IMR-90 (cell line): ENCODE measurements at regions not wholly inside any gene's neighbourhood (a gene's known extent, or its start where the extent isn't known, plus 50 kb on each side); places are given as distances from the start of the nearest gene placed in this dataset.

ENCODE experiments used
- ATAC-seq: fragments of 200-7000 bp; cut with Tn5 transposase; 2 replicates; pipeline ENCODE4 v1.9.1; 2020; ENCODE audit warnings: low read depth, mild to moderate bottlenecking, moderate library complexity
- BruUV-seq: library from RNA; stranded (reverse); fragments of 400-500 nt; replicated peaks from 2 replicates; lab custom pipeline; 2021; lab: Mats Ljungman, UMichigan
- CTCF ChIA-PET: fragments of 300-600 bp; formaldehyde crosslinking; extraction: SDS; loops from one replicate; lab custom pipeline; 2021; ENCODE audit warnings: antibody characterized with exemption; lab: Yijun Ruan, JAX
- POLR2A ChIA-PET: fragments of 300-600 bp; sonication (Branson Sonifier 250); formaldehyde crosslinking; loops from one replicate; lab custom pipeline; 2022; ENCODE audit warnings: antibody characterized with exemption; ENCODE audit not compliant: unreplicated experiment; lab: Charles Lee
- DNase-seq: peaks from one replicate; pipeline ENCODE4 v3.0.0; 2013
- H2AFZ ChIP-seq: replicated peaks from 2 replicates; pipeline ENCODE3; 2013; ENCODE audit warnings: low read length, mild to moderate bottlenecking; ENCODE audit not compliant: poor library complexity
- H2AK5ac ChIP-seq: 2 replicates; pipeline ENCODE4 v1.6.1; 2013; ENCODE audit warnings: low read depth, low read length, inconsistent platforms
- H2AK9ac ChIP-seq: replicated peaks from 2 replicates; pipeline ENCODE3; 2013; ENCODE audit warnings: mild to moderate bottlenecking, low read depth, low read length, moderate library complexity; ENCODE audit not compliant: poor library complexity
- H2BK120ac ChIP-seq: 2 replicates; pipeline ENCODE4 v1.6.1; 2013; ENCODE audit warnings: low read depth, low read length, inconsistent platforms
- H2BK15ac ChIP-seq: 3 replicates; pipeline ENCODE4 v1.6.1; 2013; ENCODE audit warnings: low read depth, low read length, inconsistent platforms
- H2BK20ac ChIP-seq: 2 replicates; pipeline ENCODE4 v1.6.1; 2013; ENCODE audit warnings: low read depth, mild to moderate bottlenecking, inconsistent platforms, low read length, moderate library complexity
- H2BK5ac ChIP-seq: 2 replicates; pipeline ENCODE4 v1.6.1; 2013; ENCODE audit warnings: mild to moderate bottlenecking, low read depth, low read length, inconsistent platforms; ENCODE audit not compliant: poor library complexity, severe bottlenecking
- H3K14ac ChIP-seq: replicated peaks from 2 replicates; pipeline ENCODE4 v1.6.1; 2013; ENCODE audit warnings: low read depth, low read length, inconsistent platforms
- H3K18ac ChIP-seq: 2 replicates; pipeline ENCODE4 v1.6.1; 2013; ENCODE audit warnings: low read depth, low read length, control low read depth
- H3K23ac ChIP-seq: 2 replicates; pipeline ENCODE4 v1.6.1; 2013; ENCODE audit warnings: low read depth, low read length, inconsistent platforms
- H3K27ac ChIP-seq: 2 replicates; pipeline ENCODE4 v1.5.1; 2013; ENCODE audit warnings: mild to moderate bottlenecking, control low read depth, low read length; ENCODE audit not compliant: insufficient read depth
- H3K27me3 ChIP-seq: 2 replicates; pipeline ENCODE4 v1.6.1; 2013; ENCODE audit warnings: low read length; ENCODE audit not compliant: control insufficient read depth, insufficient read depth
- H3K36me3 ChIP-seq: 2 replicates; pipeline ENCODE4 v1.6.1; 2013; ENCODE audit warnings: low read length, mixed read lengths; ENCODE audit not compliant: control insufficient read depth, insufficient read depth
- H3K4ac ChIP-seq: 2 replicates; pipeline ENCODE4 v1.6.1; 2013; ENCODE audit warnings: low read depth, low read length, inconsistent platforms
- H3K4me1 ChIP-seq: 2 replicates; pipeline ENCODE4 v1.6.1; 2013; ENCODE audit warnings: low read length, mixed read lengths; ENCODE audit not compliant: control insufficient read depth, insufficient read depth
- H3K4me2 ChIP-seq: 2 replicates; pipeline ENCODE4 v1.6.1; 2013; ENCODE audit warnings: low read depth, mild to moderate bottlenecking, control low read depth, low read length, moderate library complexity
- H3K4me3 ChIP-seq: 2 replicates; pipeline ENCODE4 v1.5.1; 2013; ENCODE audit warnings: low read depth, mild to moderate bottlenecking, control low read depth, low read length, moderate library complexity; ENCODE audit not compliant: insufficient read depth
- H3K56ac ChIP-seq: 2 replicates; pipeline ENCODE4 v1.6.1; 2013; ENCODE audit warnings: low read length, inconsistent platforms; ENCODE audit not compliant: insufficient read depth; ENCODE audit errors: extremely low read depth
- H3K79me1 ChIP-seq, 2 experiments: 2 replicates each; pipeline ENCODE4 v1.6.1; 2013; ENCODE audit warnings: low read length in 2 of 2, inconsistent platforms in 1 of 2, low read depth in 1 of 2
- H3K9ac ChIP-seq: 2 replicates; pipeline ENCODE4 v1.6.1; 2013; ENCODE audit warnings: low read depth, low read length, control low read depth
- H3K9me1 ChIP-seq: 2 replicates; pipeline ENCODE4 v1.6.1; 2013; ENCODE audit warnings: low read length, inconsistent platforms; ENCODE audit not compliant: insufficient read depth
- H3K9me3 ChIP-seq: 2 replicates; pipeline ENCODE4 v1.6.1; 2013; ENCODE audit warnings: low read length; ENCODE audit not compliant: control insufficient read depth, insufficient read depth
- H4K20me1 ChIP-seq: 2 replicates; pipeline ENCODE4 v1.6.1; 2013; ENCODE audit warnings: low read length, inconsistent platforms; ENCODE audit not compliant: insufficient read depth
- H4K5ac ChIP-seq: 2 replicates; pipeline ENCODE4 v1.6.1; 2013; ENCODE audit warnings: mild to moderate bottlenecking, low read depth, low read length, control low read depth
- H4K8ac ChIP-seq, 2 experiments: 2 replicates each; pipeline ENCODE4 v1.6.1; 2013; ENCODE audit warnings: low read depth in 2 of 2, low read length in 2 of 2, control low read depth in 1 of 2, inconsistent platforms in 1 of 2
- H4K91ac ChIP-seq: 2 replicates; pipeline ENCODE4 v1.6.1; 2013; ENCODE audit warnings: low read depth, low read length, inconsistent platforms; ENCODE audit not compliant: insufficient read depth
- CHD1 ChIP-seq: IDR thresholded peaks from 2 replicates; pipeline ENCODE4 v1.6.1; 2012; ENCODE audit warnings: low read depth, low read length, improper control_type of control experiment
- MAZ ChIP-seq: IDR thresholded peaks from 2 replicates; pipeline ENCODE4 v1.6.1; 2012; ENCODE audit warnings: low read depth, mild to moderate bottlenecking, low read length, improper control_type of control experiment, moderate library complexity, borderline replicate concordance
- WGBS, 2 experiments: methylation state at CpG; one replicate each; pipeline versions ENCODE4 v1.1.5 to v1.1.7; 2013; ENCODE audit warnings: missing lambda C conversion rate in 2 of 2; ENCODE audit not compliant: insufficient read length in 1 of 2; ENCODE audit errors: extremely low coverage in 2 of 2; 5-methylcytosine and 5-hydroxymethylcytosine counted together
- dilution Hi-C: fragments of 300-500 bp; cut with HindIII; formaldehyde crosslinking; loops from one replicate; pipeline ENCODE4 v1.14.3; 2018; ENCODE audit warnings: low sequenced_read_pairs; ENCODE audit not compliant: unreplicated experiment
- in situ Hi-C: fragments of 300-500 bp; cut with MboI; formaldehyde crosslinking; loops from 3 replicates; pipeline ENCODE4 v1.14.3; 2019; ENCODE audit warnings: low sequenced_read_pairs, inconsistent platforms, mixed read lengths
- intact Hi-C: fragments of 100-400 bp; cut with micrococcal nuclease; formaldehyde crosslinking; loops from 2 replicates; pipeline ENCODE4 v1.10.0; 2022
- TF ChIP-seq, protein P1 (sequence below): fragments of 150-350 bp; IDR thresholded peaks from 2 replicates; pipeline ENCODE4 v1.6.1; 2017; ENCODE audit warnings: mild to moderate bottlenecking, antibody characterized with exemption, low read length, low read depth

DNA sequence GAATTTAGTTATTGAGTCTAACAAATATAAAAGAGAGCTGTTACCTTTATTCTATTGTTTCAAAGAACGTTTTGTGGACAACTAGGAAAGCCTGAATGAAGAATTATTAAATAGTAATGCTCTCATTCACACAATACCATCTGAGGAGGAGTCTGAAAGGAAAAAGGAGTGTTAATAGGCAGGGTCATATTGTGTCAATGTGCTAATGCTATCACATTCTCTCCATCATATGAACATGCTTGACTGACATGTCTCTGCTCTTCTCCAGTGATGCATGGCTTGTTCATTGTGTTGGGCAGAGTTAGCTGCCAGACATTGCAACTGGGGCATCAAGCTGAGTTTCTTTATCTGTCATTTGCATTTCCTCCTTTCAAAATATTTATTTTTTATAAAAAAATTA, 1578.0 kb downstream of the MAT2B start:
- ChIA-PET CTCF (no interaction called here), POLR2A (no interaction called here)
- ATAC-seq (no peak), DNase-seq (no peak)
- no peak overlapping the region for H2BK15ac ChIP-seq
- no peak overlapping the region for H3K56ac ChIP-seq
- no peaks in the 10 kb centered on the region for H3K9me1 ChIP-seq
- H4K8ac ChIP-seq = no peak overlapping the region
- H3K4me2 ChIP-seq = no peak overlapping the region
- no peak overlapping the region for H2AFZ ChIP-seq
- WGBS, 2 experiments = no CpG with 5 or more reads among the region's 1 CpG
- H2BK20ac ChIP-seq = no peak overlapping the region
- no peak overlapping the region for H3K4ac ChIP-seq
- H2BK5ac ChIP-seq = no peak overlapping the region
- no peak overlapping the region for H3K14ac ChIP-seq
- no TSS peak for BruUV-seq
- intact Hi-C loops = no loop called here
- no peaks in the 10 kb centered on the region for H3K27me3 ChIP-seq
- H3K36me3 ChIP-seq = no peaks in the 10 kb centered on the region
- no peak overlapping the region for H2AK5ac ChIP-seq
- TF ChIP-seq MAZ (no peak), CHD1 (no peak)
- TF ChIP-seq, protein P1, sequence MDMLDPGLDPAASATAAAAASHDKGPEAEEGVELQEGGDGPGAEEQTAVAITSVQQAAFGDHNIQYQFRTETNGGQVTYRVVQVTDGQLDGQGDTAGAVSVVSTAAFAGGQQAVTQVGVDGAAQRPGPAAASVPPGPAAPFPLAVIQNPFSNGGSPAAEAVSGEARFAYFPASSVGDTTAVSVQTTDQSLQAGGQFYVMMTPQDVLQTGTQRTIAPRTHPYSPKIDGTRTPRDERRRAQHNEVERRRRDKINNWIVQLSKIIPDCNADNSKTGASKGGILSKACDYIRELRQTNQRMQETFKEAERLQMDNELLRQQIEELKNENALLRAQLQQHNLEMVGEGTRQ = no peak
- in situ Hi-C loops = no loop called here
- no peak overlapping the region for H3K27ac ChIP-seq
- no peak overlapping the region for H3K23ac ChIP-seq
- H2BK120ac ChIP-seq = no peak overlapping the region
- no peak overlapping the region for H3K9ac ChIP-seq
- no peak overlapping the region for H3K4me3 ChIP-seq
- H4K5ac ChIP-seq = no peak overlapping the region
- H3K18ac ChIP-seq = no peak overlapping the region
- H2AK9ac ChIP-seq = no peak overlapping the region
- no peaks in the 10 kb centered on the region for H3K9me3 ChIP-seq
- H4K91ac ChIP-seq = no peak overlapping the region
- H3K4me1 ChIP-seq = no peaks in the 10 kb centered on the region
- dilution Hi-C loops = no loop called here
- no peaks in the 10 kb centered on the region for H3K79me1 ChIP-seq
- no peaks in the 10 kb centered on the region for H4K20me1 ChIP-seq
